ENCODE measurements at regions not wholly inside any gene's neighbourhood (a gene's known extent, or its start where the extent isn't known, plus 50 kb on each side); places are given as distances from the start of the nearest gene placed in this dataset.

GRCh38 chr7:47719675-47720074, 137.8 kb upstream of the TNS3 start (continued):
- TF ChIP-seq REST (IDR thresholded peaks at IDR 0.05; ENCODE audit: low read depth, low read length): no peak
- TF ChIP-seq TCF12 (IDR thresholded peaks at IDR 0.05): no peak
- no peak for TF ChIP-seq EP300 (IDR thresholded peaks at IDR 0.05; ENCODE audit: borderline replicate concordance in 1 of 2, low read depth in 1 of 2, low read length in 1 of 2)
- TF ChIP-seq FOXM1 (IDR thresholded peaks at IDR 0.05; ENCODE audit: low read depth): no peak
- TF ChIP-seq NRF1 (IDR thresholded peaks at IDR 0.05; ENCODE audit: low read depth, low read length): no peak
- TF ChIP-seq, protein P1, sequence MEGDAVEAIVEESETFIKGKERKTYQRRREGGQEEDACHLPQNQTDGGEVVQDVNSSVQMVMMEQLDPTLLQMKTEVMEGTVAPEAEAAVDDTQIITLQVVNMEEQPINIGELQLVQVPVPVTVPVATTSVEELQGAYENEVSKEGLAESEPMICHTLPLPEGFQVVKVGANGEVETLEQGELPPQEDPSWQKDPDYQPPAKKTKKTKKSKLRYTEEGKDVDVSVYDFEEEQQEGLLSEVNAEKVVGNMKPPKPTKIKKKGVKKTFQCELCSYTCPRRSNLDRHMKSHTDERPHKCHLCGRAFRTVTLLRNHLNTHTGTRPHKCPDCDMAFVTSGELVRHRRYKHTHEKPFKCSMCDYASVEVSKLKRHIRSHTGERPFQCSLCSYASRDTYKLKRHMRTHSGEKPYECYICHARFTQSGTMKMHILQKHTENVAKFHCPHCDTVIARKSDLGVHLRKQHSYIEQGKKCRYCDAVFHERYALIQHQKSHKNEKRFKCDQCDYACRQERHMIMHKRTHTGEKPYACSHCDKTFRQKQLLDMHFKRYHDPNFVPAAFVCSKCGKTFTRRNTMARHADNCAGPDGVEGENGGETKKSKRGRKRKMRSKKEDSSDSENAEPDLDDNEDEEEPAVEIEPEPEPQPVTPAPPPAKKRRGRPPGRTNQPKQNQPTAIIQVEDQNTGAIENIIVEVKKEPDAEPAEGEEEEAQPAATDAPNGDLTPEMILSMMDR (IDR thresholded peaks at IDR 0.05): no peak
- no peak for TF ChIP-seq TEAD4 (IDR thresholded peaks at IDR 0.05; ENCODE audit: borderline replicate concordance, insufficient read depth)
- no peak for TF ChIP-seq SMC3 (IDR thresholded peaks at IDR 0.05; ENCODE audit: low read depth, low read length)
- no peak for TF ChIP-seq FOSL2 (IDR thresholded peaks at IDR 0.05; ENCODE audit: borderline replicate concordance, low read depth)

- no peaks in the 10 kb centered on the region for H3K9me2 ChIP-seq
- 91% methylated on average over 5 of the region's 5 CpGs for WGBS (ENCODE audit: low lambda C conversion rate)
- TF ChIP-seq RCOR1 (IDR thresholded peaks at IDR 0.05; ENCODE audit: low read length): no peak
- TF ChIP-seq REST (IDR thresholded peaks at IDR 0.05; ENCODE audit: low read depth, low read length): no peak
- no peak for TF ChIP-seq YY1 (IDR thresholded peaks at IDR 0.05; ENCODE audit: low read depth)
- no peak for TF ChIP-seq USF2 (IDR thresholded peaks at IDR 0.05; ENCODE audit: borderline replicate concordance, low read depth, low read length)
- TF ChIP-seq RAD21 (IDR thresholded peaks at IDR 0.05; ENCODE audit: low read length): no peak
- no peak for TF ChIP-seq JUND (IDR thresholded peaks at IDR 0.05)
- TF ChIP-seq POLR2AphosphoS5 (IDR thresholded peaks at IDR 0.05; ENCODE audit: low read depth, low read length): no peak
- TF ChIP-seq NRF1 (IDR thresholded peaks at IDR 0.05; ENCODE audit: low read depth, low read length): no peak
- no peak for TF ChIP-seq IRF3 (IDR thresholded peaks at IDR 0.05; ENCODE audit: low read depth, low read length)
- TF ChIP-seq FOXJ3 (CRISPR knock-in tag; IDR thresholded peaks at IDR 0.05): no peak
- H4K20me1 ChIP-seq (ENCODE audit: insufficient read depth): no peaks in the 10 kb centered on the region
- H3F3A ChIP-seq (replicated peaks; ENCODE audit: insufficient read depth): peaks cover 4% of the 10 kb centered on the region
- no peak overlapping the region for H3K27ac ChIP-seq (ENCODE audit: low read depth in 2 of 2, low read length in 1 of 2)
- no peak overlapping the region for H3K4me2 ChIP-seq
- no peaks in the 10 kb centered on the region for H3K79me2 ChIP-seq (ENCODE audit: insufficient read depth)
- ChIA-PET POLR2A (no interaction called here), CTCF (no interaction called here)
- no peak overlapping the region for H3K9ac ChIP-seq
- no peaks in the 10 kb centered on the region for H3K36me3 ChIP-seq (replicated peaks in 1 of 2; ENCODE audit: control insufficient read depth in 1 of 2, insufficient read depth in 2 of 2, low read length in 1 of 2)
- DNase-seq: no peak
- H2AFZ ChIP-seq (ENCODE audit: low read depth): no peak overlapping the region
- H3K4me1 ChIP-seq (ENCODE audit: control insufficient read depth in 1 of 2, insufficient read depth in 2 of 2, low read depth in 1 of 2, low read length in 1 of 2): peaks cover 0 to 13% of the 10 kb centered on the region in 2 experiments; a peak in 1 of 4 replicates
- H3K27me3 ChIP-seq (ENCODE audit: insufficient read depth): no peaks in the 10 kb centered on the region
- no peaks in the 10 kb centered on the region for H3K9me3 ChIP-seq
- H3K4me3 ChIP-seq (ENCODE audit: low read depth in 2 of 2, low read length in 1 of 2): no peak overlapping the region
Measured at GRCh38 chr7:47715631-47716068, 133.7 kb upstream of the TNS3 start.

Data from SK-N-SH (cell line).